T-helper 1 cell (primary cell): ENCODE measurements at regions not wholly inside any gene's neighbourhood (a gene's known extent, or its start where the extent isn't known, plus 50 kb on each side); places are given as distances from the start of the nearest gene placed in this dataset.

Source experiments
- DNase-seq, 5 donors: peaks; one replicate each; pipeline ENCODE4 v3.0.0-alpha.2; 2012 to 2020

GRCh38 chr10:126787201-126787600 is 116.7 kb upstream of the C10orf90 start:
- no peak for DNase-seq

- no peak for DNase-seq
Measured at GRCh38 chr10:126795318-126795717, 109.9 kb upstream of the DOCK1 start.

GRCh38 chr10:126798649-126799048 is 106.6 kb upstream of the DOCK1 start:
- DNase-seq = no peak

GRCh38 chr10:126803394-126803793 is 101.8 kb upstream of the DOCK1 start:
- DNase-seq = no peak

- no peak for DNase-seq
Measured at GRCh38 chr10:126804396-126804795, 100.8 kb upstream of the DOCK1 start.

GRCh38 chr10:126806498-126806897 is 98.7 kb upstream of the DOCK1 start:
- no peak for DNase-seq

GRCh38 chr10:126806991-126807702 is 98.1 kb upstream of the DOCK1 start:
- no peak for DNase-seq

- no peak for DNase-seq
Measured at GRCh38 chr10:126808103-126808502, 97.1 kb upstream of the DOCK1 start.

GRCh38 chr10:126813432-126813831 is 91.8 kb upstream of the DOCK1 start:
- DNase-seq = no peak

- no peak for DNase-seq
Measured at GRCh38 chr10:126833542-126833941, 71.7 kb upstream of the DOCK1 start.

GRCh38 chr10:126836009-126836408 is 69.2 kb upstream of the DOCK1 start:
- DNase-seq = no peak

GRCh38 chr10:126838316-126838715 is 66.9 kb upstream of the DOCK1 start:
- DNase-seq = no peak

GRCh38 chr10:126839094-126839761 is 66.0 kb upstream of the DOCK1 start:
- no peak for DNase-seq

- DNase-seq = no peak
Measured at GRCh38 chr10:126840576-126841135, 64.6 kb upstream of the DOCK1 start.

GRCh38 chr10:126841341-126841895 is 63.8 kb upstream of the DOCK1 start:
- DNase-seq = no peak

GRCh38 chr10:126842356-126842755 is 62.9 kb upstream of the DOCK1 start:
- DNase-seq = no peak

- no peak for DNase-seq
Measured at GRCh38 chr10:126842836-126843235, 62.4 kb upstream of the DOCK1 start.

GRCh38 chr10:126843299-126843934 is 61.8 kb upstream of the DOCK1 start:
- no peak for DNase-seq

GRCh38 chr10:126844406-126844805 is 60.8 kb upstream of the DOCK1 start:
- no peak for DNase-seq

GRCh38 chr10:126846469-126846868 is 58.8 kb upstream of the DOCK1 start:
- DNase-seq = no peak

- DNase-seq = no peak
Measured at GRCh38 chr10:126846959-126847358, 58.3 kb upstream of the DOCK1 start.

- no peak for DNase-seq
Measured at GRCh38 chr10:126847666-126848065, 57.6 kb upstream of the DOCK1 start.

GRCh38 chr10:126849646-126850045 is 55.6 kb upstream of the DOCK1 start:
- no peak for DNase-seq
